ENCODE measurements at regions not wholly inside any gene's neighbourhood (a gene's known extent, or its start where the extent isn't known, plus 50 kb on each side); places are given as distances from the start of the nearest gene placed in this dataset.
"Not testable (repeated sequence)": the region's sequence is repeated elsewhere in the genome, so short reads cannot be mapped to it uniquely, and the experiment has no call there.

- DNase-seq, result not testable (repeated sequence)
These were observed 93.0 kb upstream of the CIBAR2 start for GRCh38 chr16:85205257-85205656.

- no peak for DNase-seq
These were observed 93.6 kb upstream of the CIBAR2 start for GRCh38 chr16:85205747-85206471.

- DNase-seq, result no peak
These were observed 94.4 kb upstream of the CIBAR2 start for GRCh38 chr16:85206472-85207356.

DNA sequence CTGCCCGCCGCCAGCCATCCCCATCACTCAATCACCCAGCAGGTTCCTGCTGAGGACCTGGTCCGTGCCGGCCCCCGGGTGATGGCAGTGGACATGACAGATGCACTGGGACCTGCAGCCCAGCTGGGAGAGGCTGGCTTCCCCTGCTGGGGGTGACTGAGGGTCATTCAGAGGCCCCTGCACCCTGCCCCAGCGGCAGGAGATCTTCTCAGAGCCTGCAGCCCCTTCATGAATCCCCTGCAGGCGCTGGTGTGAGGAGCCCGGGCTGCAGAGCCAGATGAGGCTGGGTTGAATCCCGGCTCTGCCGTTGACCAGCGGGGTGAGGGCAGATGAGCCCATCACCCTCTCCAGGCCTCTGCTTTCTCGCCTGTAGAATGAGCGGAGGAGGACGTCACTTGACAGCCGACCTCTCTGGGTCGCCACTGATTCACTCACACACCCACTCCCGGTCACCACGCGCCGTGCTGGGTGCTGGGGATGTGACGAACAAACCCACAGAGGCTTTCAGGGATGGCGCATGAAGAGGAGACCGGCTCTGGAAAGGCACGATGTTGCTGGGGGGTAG lies 95.2 kb upstream of the CIBAR2 start:
- DNase-seq, result no peak

- DNase-seq, result no peak
These were observed 95.9 kb upstream of the CIBAR2 start for GRCh38 chr16:85208181-85208580.

GRCh38 chr16:85208643-85209520 lies 96.6 kb upstream of the CIBAR2 start:
- no peak for DNase-seq

GRCh38 chr16:85209526-85210121 lies 97.4 kb upstream of the CIBAR2 start:
- DNase-seq, result no peak

DNA sequence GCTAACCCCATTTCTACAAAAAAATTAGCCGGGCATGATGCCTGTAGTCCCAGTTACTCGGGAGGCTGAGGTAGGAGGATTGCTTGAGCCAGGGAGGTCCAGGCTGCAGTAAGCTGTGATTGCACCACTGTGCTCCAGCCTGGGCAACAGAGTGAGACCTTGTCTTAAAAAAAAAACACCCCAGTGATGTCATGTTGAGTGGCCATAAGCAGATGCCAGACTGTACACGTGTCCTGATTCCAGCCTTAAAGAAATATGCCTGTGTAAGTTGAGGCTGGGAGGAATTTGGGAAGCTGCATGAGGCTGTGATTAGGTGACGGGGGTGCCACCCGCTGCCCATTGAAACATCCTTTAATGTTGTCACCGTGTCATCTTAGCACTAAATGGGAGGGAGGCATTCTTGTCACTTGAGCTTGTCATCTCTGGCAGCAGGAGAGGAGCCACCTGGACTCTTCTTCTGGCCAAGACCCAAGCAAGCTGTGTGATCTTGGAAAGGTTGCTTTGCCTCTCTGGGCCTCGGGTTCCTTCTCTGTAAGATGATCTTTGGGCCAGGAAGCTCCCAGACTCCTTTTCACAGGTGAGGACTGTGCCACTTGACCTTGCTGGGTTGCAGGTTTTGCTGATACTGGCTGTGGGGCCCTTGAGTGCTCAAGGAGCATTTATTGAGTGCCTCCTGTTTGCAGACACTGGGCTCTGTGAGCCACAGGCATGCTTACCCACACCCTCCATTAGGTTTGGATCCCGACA lies 98.3 kb upstream of the CIBAR2 start:
- no peak for DNase-seq

GRCh38 chr16:85211271-85211801 lies 99.1 kb upstream of the CIBAR2 start:
- no peak for DNase-seq

- DNase-seq, result no peak
These were observed 101.8 kb upstream of the CIBAR2 start for GRCh38 chr16:85213926-85214675.

- DNase-seq, result no peak
These were observed 103.3 kb upstream of the CIBAR2 start for GRCh38 chr16:85215478-85216118.

DNA sequence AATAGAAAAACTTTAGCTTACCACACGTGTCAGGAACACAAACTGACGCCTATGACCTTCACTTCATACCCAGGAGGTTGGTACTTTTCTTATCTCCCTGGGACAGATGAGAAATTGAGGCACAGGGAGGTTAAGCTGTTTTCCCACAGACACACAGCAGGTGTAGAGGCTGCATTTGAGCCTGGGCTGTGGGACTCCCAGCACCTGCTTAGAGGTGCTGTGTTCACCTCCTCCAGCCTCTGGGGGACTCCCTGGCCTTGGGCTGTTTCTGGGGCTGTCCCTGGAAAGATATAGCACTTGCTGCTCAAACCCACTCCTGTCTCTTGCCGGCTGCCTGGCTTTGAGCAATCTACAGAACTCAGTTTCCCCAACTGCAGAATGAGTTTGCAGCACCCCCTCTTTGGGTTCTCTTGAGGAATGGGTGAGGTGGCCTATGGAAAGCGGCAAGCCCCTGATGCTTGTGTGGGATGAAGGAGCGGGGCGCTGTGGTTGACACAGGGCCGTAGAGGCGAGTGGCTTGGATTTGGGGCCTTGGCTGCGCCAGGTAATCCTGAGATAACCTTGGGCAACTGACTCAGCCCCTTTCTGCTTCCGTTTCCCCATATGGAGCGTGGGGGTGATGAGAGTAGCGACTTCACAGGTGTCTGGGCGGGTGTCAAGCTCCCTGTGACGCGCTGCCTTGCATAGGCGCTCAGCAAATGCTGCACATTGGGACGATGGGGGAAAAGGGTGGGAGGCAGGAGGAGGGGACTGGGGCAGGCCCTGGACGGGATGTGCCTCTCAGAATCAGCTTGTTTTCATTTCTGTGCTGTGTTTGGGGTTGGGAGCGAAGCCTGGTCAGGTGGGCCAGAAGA lies 104.5 kb upstream of the CIBAR2 start:
- no peak for DNase-seq

GRCh38 chr16:85220125-85220839 lies 108.0 kb upstream of the CIBAR2 start:
- no peak for DNase-seq

- no peak for DNase-seq
These were observed 108.9 kb upstream of the CIBAR2 start for GRCh38 chr16:85220964-85221731.

DNA sequence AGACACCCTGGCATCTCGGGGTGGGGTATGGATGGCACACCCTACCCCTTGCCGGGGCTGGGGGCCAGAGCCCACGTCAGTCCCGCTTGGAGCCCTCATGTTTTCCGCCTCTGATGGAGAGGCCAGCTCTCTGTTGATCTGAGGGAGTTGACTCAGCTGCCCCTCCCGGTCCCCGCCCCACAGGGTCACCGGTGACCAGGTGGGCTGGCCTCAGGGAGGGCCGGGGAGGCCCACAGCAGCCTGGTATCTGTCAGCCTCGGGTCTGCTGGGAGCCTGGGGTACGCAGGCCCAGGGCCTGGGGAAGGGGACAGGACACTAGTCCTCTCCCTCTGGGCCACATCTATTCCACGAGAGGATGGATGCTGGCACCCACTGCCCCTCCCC lies 109.5 kb upstream of the CIBAR2 start:
- no peak for DNase-seq

DNA sequence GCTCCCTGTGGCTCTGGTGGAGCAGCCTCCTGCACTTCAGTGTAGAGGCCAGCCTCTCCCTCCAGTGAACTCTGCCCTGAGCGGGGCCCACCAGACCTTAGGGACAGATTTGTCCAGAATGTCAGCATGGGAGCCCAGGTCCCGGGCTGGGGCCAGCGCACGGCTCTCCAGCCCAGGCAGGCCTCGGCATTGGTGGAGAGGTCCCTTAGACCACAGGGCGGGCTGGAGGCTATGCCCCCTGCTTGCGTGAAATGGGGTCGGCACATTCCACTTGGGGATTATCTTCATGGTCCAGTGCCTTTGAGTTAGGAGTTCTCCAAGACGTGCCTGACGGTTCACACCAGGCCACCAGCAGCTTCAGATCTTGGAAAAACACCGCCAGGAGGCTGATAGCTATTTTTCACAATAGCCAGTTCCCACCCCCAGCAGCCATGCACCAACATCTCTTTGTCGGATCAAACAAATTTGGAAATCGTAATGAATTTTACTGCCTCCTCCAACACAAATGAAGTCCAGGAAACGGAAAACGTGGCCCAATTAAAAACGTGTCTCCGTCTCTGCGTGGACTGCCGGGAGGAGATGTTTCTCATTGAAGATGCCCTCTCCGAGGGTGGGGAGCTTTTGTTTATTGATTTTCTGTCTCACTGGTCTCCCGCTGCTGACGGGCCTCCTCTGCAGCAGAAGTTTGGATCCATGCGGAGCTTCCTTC lies 110.0 kb upstream of the CIBAR2 start:
- no peak for DNase-seq

- no peak for DNase-seq
These were observed 113.0 kb upstream of the CIBAR2 start for GRCh38 chr16:85225257-85225656.

All from stimulated activated CD4-positive, alpha-beta T cell treated with anti-CD3 and anti-CD28 coated beads, Interleukin-4, amount 100 ng/mL, for 1 hour (primary cell).